8988T (cell line): ENCODE measurements at regions not wholly inside any gene's neighbourhood (a gene's known extent, or its start where the extent isn't known, plus 50 kb on each side); places are given as distances from the start of the nearest gene placed in this dataset.

Experiments used
- DNase-seq: peaks from one replicate; pipeline ENCODE4 v3.0.0; 2011

- DNase-seq = no peak
These were observed 61.6 kb downstream of the LSM5 start for GRCh38 chr7:32428546-32428945.

GRCh38 chr7:32427769-32428291 is 62.4 kb downstream of the LSM5 start:
- DNase-seq = no peak

- no peak for DNase-seq
These were observed 73.3 kb downstream of the LSM5 start for GRCh38 chr7:32416846-32417245.

- no peak for DNase-seq
These were observed 74.2 kb downstream of the LSM5 start for GRCh38 chr7:32415936-32416335.

GRCh38 chr7:32415519-32415918 is 74.7 kb downstream of the LSM5 start:
- no peak for DNase-seq

- DNase-seq = no peak
These were observed 77.7 kb downstream of the LSM5 start for GRCh38 chr7:32412471-32412870.

GRCh38 chr7:32410545-32410944 is 79.6 kb downstream of the LSM5 start:
- no peak for DNase-seq

GRCh38 chr7:32406386-32406785 is 83.8 kb downstream of the LSM5 start:
- DNase-seq = no peak

GRCh38 chr7:32403463-32404229 is 86.5 kb downstream of the LSM5 start:
- no peak for DNase-seq

- DNase-seq = no peak
These were observed 89.5 kb downstream of the LSM5 start for GRCh38 chr7:32400676-32401075.

GRCh38 chr7:32399311-32399710 is 90.9 kb downstream of the LSM5 start:
- no peak for DNase-seq

GRCh38 chr7:32395168-32395567 is 95.0 kb downstream of the LSM5 start:
- no peak for DNase-seq

- DNase-seq = no peak
These were observed 96.3 kb downstream of the LSM5 start for GRCh38 chr7:32393861-32394260.

- DNase-seq = no peak
These were observed 100.0 kb downstream of the LSM5 start for GRCh38 chr7:32390210-32390609.

GRCh38 chr7:32385316-32385956 is 104.7 kb downstream of the LSM5 start:
- no peak for DNase-seq

GRCh38 chr7:32381024-32381601 is 109.1 kb downstream of the LSM5 start:
- DNase-seq = no peak

- no peak for DNase-seq
These were observed 110.6 kb downstream of the LSM5 start for GRCh38 chr7:32379510-32380112.

- no peak for DNase-seq
These were observed 111.2 kb downstream of the LSM5 start for GRCh38 chr7:32378988-32379387.

- no peak for DNase-seq
These were observed 125.6 kb downstream of the LSM5 start for GRCh38 chr7:32364581-32364980.

GRCh38 chr7:32360127-32360526 is 130.1 kb downstream of the LSM5 start:
- DNase-seq = no peak

GRCh38 chr7:32357535-32358277 is 132.5 kb downstream of the LSM5 start:
- no peak for DNase-seq

- no peak for DNase-seq
These were observed 142.8 kb downstream of the LSM5 start for GRCh38 chr7:32347244-32347828.

GRCh38 chr7:32346253-32346652 is 143.9 kb downstream of the LSM5 start:
- DNase-seq = no peak
